ENCODE measurements at regions not wholly inside any gene's neighbourhood (a gene's known extent, or its start where the extent isn't known, plus 50 kb on each side); places are given as distances from the start of the nearest gene placed in this dataset.

- no peak overlapping the region for H3K4me3 ChIP-seq (ENCODE audit: low read length in 2 of 2)
- no peaks in the 10 kb centered on the region for H3K4me1 ChIP-seq (ENCODE audit: control insufficient read depth, insufficient read depth, low read length)
- H3K9ac ChIP-seq (ENCODE audit: low read length in 2 of 2) = no peak overlapping the region
- H3K27me3 ChIP-seq (ENCODE audit: control insufficient read depth in 1 of 2, insufficient read depth in 2 of 2, low read length in 2 of 2) = no peaks in the 10 kb centered on the region
- no peaks in the 10 kb centered on the region for H3K9me3 ChIP-seq (ENCODE audit: control insufficient read depth in 2 of 2, low read length in 2 of 2)
- H3K36me3 ChIP-seq (ENCODE audit: control insufficient read depth in 2 of 2, insufficient read depth in 2 of 2, low read length in 2 of 2) = no peaks in the 10 kb centered on the region
- H3K27ac ChIP-seq (ENCODE audit: low read length) = no peak overlapping the region
Observed at GRCh38 chr4:19117022-19117421, 1095.5 kb upstream of the LCORL start.

GRCh38 chr4:19104176-19104575 is 1082.6 kb upstream of the LCORL start:
- no peaks in the 10 kb centered on the region for H3K36me3 ChIP-seq (ENCODE audit: control insufficient read depth in 2 of 2, insufficient read depth in 2 of 2, low read length in 2 of 2)

GRCh38 chr4:19095491-19096046 is 1074.0 kb upstream of the LCORL start:
- Histone ChIP-seq H3K27me3 (ENCODE audit: control insufficient read depth in 1 of 2, insufficient read depth in 2 of 2, low read length in 2 of 2) (no peaks in the 10 kb centered on the region), H3K27ac (ENCODE audit: low read length) (no peak overlapping the region), H3K9me3 (ENCODE audit: control insufficient read depth in 2 of 2, low read length in 2 of 2) (no peaks in the 10 kb centered on the region), H3K4me1 (ENCODE audit: control insufficient read depth, insufficient read depth, low read length) (no peaks in the 10 kb centered on the region), H3K9ac (ENCODE audit: low read length in 2 of 2) (no peak overlapping the region), H3K4me3 (ENCODE audit: low read length in 2 of 2) (no peak overlapping the region), H3K36me3 (ENCODE audit: control insufficient read depth in 2 of 2, insufficient read depth in 2 of 2, low read length in 2 of 2) (no peaks in the 10 kb centered on the region)

More at GRCh38 chr4:19104176-19104575, 1082.6 kb upstream of the LCORL start:
- no peak overlapping the region for H3K9ac ChIP-seq (ENCODE audit: low read length in 2 of 2)
- no peaks in the 10 kb centered on the region for H3K9me3 ChIP-seq (ENCODE audit: control insufficient read depth in 2 of 2, low read length in 2 of 2)
- H3K27ac ChIP-seq (ENCODE audit: low read length) = no peak overlapping the region
- H3K27me3 ChIP-seq (ENCODE audit: control insufficient read depth in 1 of 2, insufficient read depth in 2 of 2, low read length in 2 of 2) = no peaks in the 10 kb centered on the region
- no peak overlapping the region for H3K4me3 ChIP-seq (ENCODE audit: low read length in 2 of 2)
- H3K4me1 ChIP-seq (ENCODE audit: control insufficient read depth, insufficient read depth, low read length) = no peaks in the 10 kb centered on the region

- Histone ChIP-seq H3K36me3 (ENCODE audit: control insufficient read depth in 2 of 2, insufficient read depth in 2 of 2, low read length in 2 of 2) (no peaks in the 10 kb centered on the region), H3K27ac (ENCODE audit: low read length) (no peak overlapping the region), H3K9ac (ENCODE audit: low read length in 2 of 2) (no peak overlapping the region), H3K4me1 (ENCODE audit: control insufficient read depth, insufficient read depth, low read length) (no peaks in the 10 kb centered on the region), H3K27me3 (ENCODE audit: control insufficient read depth in 1 of 2, insufficient read depth in 2 of 2, low read length in 2 of 2) (no peaks in the 10 kb centered on the region), H3K9me3 (ENCODE audit: control insufficient read depth in 2 of 2, low read length in 2 of 2) (no peaks in the 10 kb centered on the region), H3K4me3 (ENCODE audit: low read length in 2 of 2) (no peak overlapping the region)
Observed at GRCh38 chr4:19093951-19094350, 1072.4 kb upstream of the LCORL start.

GRCh38 chr4:19092797-19093196 is 1071.2 kb upstream of the LCORL start:
- H3K9ac ChIP-seq (ENCODE audit: low read length in 2 of 2) = no peak overlapping the region
- H3K27ac ChIP-seq (ENCODE audit: low read length) = no peak overlapping the region
- no peak overlapping the region for H3K4me3 ChIP-seq (ENCODE audit: low read length in 2 of 2)
- H3K36me3 ChIP-seq (ENCODE audit: control insufficient read depth in 2 of 2, insufficient read depth in 2 of 2, low read length in 2 of 2) = no peaks in the 10 kb centered on the region
- no peaks in the 10 kb centered on the region for H3K27me3 ChIP-seq (ENCODE audit: control insufficient read depth in 1 of 2, insufficient read depth in 2 of 2, low read length in 2 of 2)
- H3K9me3 ChIP-seq (ENCODE audit: control insufficient read depth in 2 of 2, low read length in 2 of 2) = no peaks in the 10 kb centered on the region
- no peaks in the 10 kb centered on the region for H3K4me1 ChIP-seq (ENCODE audit: control insufficient read depth, insufficient read depth, low read length)

- Histone ChIP-seq H3K27ac (ENCODE audit: low read length) (no peak overlapping the region), H3K9ac (ENCODE audit: low read length in 2 of 2) (no peak overlapping the region), H3K4me1 (ENCODE audit: control insufficient read depth, insufficient read depth, low read length) (no peaks in the 10 kb centered on the region), H3K9me3 (ENCODE audit: control insufficient read depth in 2 of 2, low read length in 2 of 2) (no peaks in the 10 kb centered on the region), H3K27me3 (ENCODE audit: control insufficient read depth in 1 of 2, insufficient read depth in 2 of 2, low read length in 2 of 2) (no peaks in the 10 kb centered on the region), H3K4me3 (ENCODE audit: low read length in 2 of 2) (no peak overlapping the region), H3K36me3 (ENCODE audit: control insufficient read depth in 2 of 2, insufficient read depth in 2 of 2, low read length in 2 of 2) (no peaks in the 10 kb centered on the region)
Observed at GRCh38 chr4:19074036-19074435, 1052.5 kb upstream of the LCORL start.

GRCh38 chr4:19063662-19064061 is 1042.1 kb upstream of the LCORL start:
- Histone ChIP-seq H3K27me3 (ENCODE audit: control insufficient read depth in 1 of 2, insufficient read depth in 2 of 2, low read length in 2 of 2) (no peaks in the 10 kb centered on the region), H3K27ac (ENCODE audit: low read length) (no peak overlapping the region), H3K4me3 (ENCODE audit: low read length in 2 of 2) (no peak overlapping the region), H3K9ac (ENCODE audit: low read length in 2 of 2) (no peak overlapping the region), H3K9me3 (ENCODE audit: control insufficient read depth in 2 of 2, low read length in 2 of 2) (no peaks in the 10 kb centered on the region), H3K36me3 (ENCODE audit: control insufficient read depth in 2 of 2, insufficient read depth in 2 of 2, low read length in 2 of 2) (no peaks in the 10 kb centered on the region), H3K4me1 (ENCODE audit: control insufficient read depth, insufficient read depth, low read length) (no peaks in the 10 kb centered on the region)

GRCh38 chr4:19054916-19055315 is 1033.4 kb upstream of the LCORL start:
- no peaks in the 10 kb centered on the region for H3K27me3 ChIP-seq (ENCODE audit: control insufficient read depth in 1 of 2, insufficient read depth in 2 of 2, low read length in 2 of 2)
- no peak overlapping the region for H3K4me3 ChIP-seq (ENCODE audit: low read length in 2 of 2)
- no peaks in the 10 kb centered on the region for H3K4me1 ChIP-seq (ENCODE audit: control insufficient read depth, insufficient read depth, low read length)
- no peak overlapping the region for H3K27ac ChIP-seq (ENCODE audit: low read length)
- no peaks in the 10 kb centered on the region for H3K36me3 ChIP-seq (ENCODE audit: control insufficient read depth in 2 of 2, insufficient read depth in 2 of 2, low read length in 2 of 2)
- no peaks in the 10 kb centered on the region for H3K9me3 ChIP-seq (ENCODE audit: control insufficient read depth in 2 of 2, low read length in 2 of 2)
- H3K9ac ChIP-seq (ENCODE audit: low read length in 2 of 2) = no peak overlapping the region

GRCh38 chr4:19051831-19052230 is 1030.3 kb upstream of the LCORL start:
- Histone ChIP-seq H3K4me1 (ENCODE audit: control insufficient read depth, insufficient read depth, low read length) (no peaks in the 10 kb centered on the region), H3K36me3 (ENCODE audit: control insufficient read depth in 2 of 2, insufficient read depth in 2 of 2, low read length in 2 of 2) (no peaks in the 10 kb centered on the region), H3K4me3 (ENCODE audit: low read length in 2 of 2) (no peak overlapping the region), H3K27ac (ENCODE audit: low read length) (no peak overlapping the region), H3K27me3 (ENCODE audit: control insufficient read depth in 1 of 2, insufficient read depth in 2 of 2, low read length in 2 of 2) (no peaks in the 10 kb centered on the region), H3K9me3 (ENCODE audit: control insufficient read depth in 2 of 2, low read length in 2 of 2) (no peaks in the 10 kb centered on the region), H3K9ac (ENCODE audit: low read length in 2 of 2) (no peak overlapping the region)

GRCh38 chr4:19047279-19047880 is 1025.8 kb upstream of the LCORL start:
- no peaks in the 10 kb centered on the region for H3K27me3 ChIP-seq (ENCODE audit: control insufficient read depth in 1 of 2, insufficient read depth in 2 of 2, low read length in 2 of 2)
- no peak overlapping the region for H3K27ac ChIP-seq (ENCODE audit: low read length)
- no peaks in the 10 kb centered on the region for H3K36me3 ChIP-seq (ENCODE audit: control insufficient read depth in 2 of 2, insufficient read depth in 2 of 2, low read length in 2 of 2)
- H3K4me3 ChIP-seq (ENCODE audit: low read length in 2 of 2) = no peak overlapping the region
- H3K9ac ChIP-seq (ENCODE audit: low read length in 2 of 2) = no peak overlapping the region
- H3K4me1 ChIP-seq (ENCODE audit: control insufficient read depth, insufficient read depth, low read length) = no peaks in the 10 kb centered on the region
- no peaks in the 10 kb centered on the region for H3K9me3 ChIP-seq (ENCODE audit: control insufficient read depth in 2 of 2, low read length in 2 of 2)

- Histone ChIP-seq H3K4me3 (ENCODE audit: low read length in 2 of 2) (no peak overlapping the region), H3K27me3 (ENCODE audit: control insufficient read depth in 1 of 2, insufficient read depth in 2 of 2, low read length in 2 of 2) (no peaks in the 10 kb centered on the region), H3K9me3 (ENCODE audit: control insufficient read depth in 2 of 2, low read length in 2 of 2) (no peaks in the 10 kb centered on the region), H3K36me3 (ENCODE audit: control insufficient read depth in 2 of 2, insufficient read depth in 2 of 2, low read length in 2 of 2) (no peaks in the 10 kb centered on the region), H3K9ac (ENCODE audit: low read length in 2 of 2) (no peak overlapping the region), H3K27ac (ENCODE audit: low read length) (no peak overlapping the region), H3K4me1 (ENCODE audit: control insufficient read depth, insufficient read depth, low read length) (no peaks in the 10 kb centered on the region)
Observed at GRCh38 chr4:19039816-19040215, 1018.3 kb upstream of the LCORL start.
